ENCODE measurements at regions not wholly inside any gene's neighbourhood (a gene's known extent, or its start where the extent isn't known, plus 50 kb on each side); places are given as distances from the start of the nearest gene placed in this dataset.

DNA sequence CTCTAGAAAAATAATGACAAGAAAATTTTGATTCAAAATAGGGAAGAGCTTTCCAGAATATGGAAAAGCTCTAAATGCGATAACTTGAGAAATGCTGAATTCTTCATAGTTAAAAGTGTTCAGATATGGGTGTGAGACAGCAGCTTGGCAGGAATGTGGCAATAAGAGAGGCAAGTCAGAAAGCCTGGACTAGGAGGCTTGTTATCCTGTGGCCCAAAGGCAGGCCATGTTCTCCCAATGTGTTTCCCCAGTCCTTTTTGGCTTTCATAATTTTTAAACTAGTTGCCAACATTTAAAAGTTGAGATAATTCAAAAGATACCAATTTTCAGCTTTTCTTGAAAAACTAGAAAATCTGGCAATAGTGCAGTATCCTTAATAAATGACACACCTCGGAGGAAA is 366.3 kb upstream of the FANCL start:
- Mint-ChIP-seq H3K27ac (no peak overlapping the region), H3K9me3 (ENCODE audit: insufficient read depth) (no peaks in the 10 kb centered on the region), H3K4me3 (no peak overlapping the region), H3K27me3 (peaks cover 8% of the 10 kb centered on the region), H3K4me1 (no peaks in the 10 kb centered on the region)
- Histone ChIP-seq H3K9ac (ENCODE audit: low read length) (no peak overlapping the region), H4K20me1 (ENCODE audit: control insufficient read depth, insufficient read depth, low read length, poor library complexity, severe bottlenecking) (no peaks in the 10 kb centered on the region), H3K4me2 (replicated peaks; ENCODE audit: low read depth, low read length, poor library complexity, severe bottlenecking) (no peak overlapping the region), H3K27ac (ENCODE audit: low read length in 2 of 2) (no peak overlapping the region), H3K9me3 (ENCODE audit: control extremely low read depth in 1 of 3, control insufficient read depth in 2 of 3, insufficient read depth in 1 of 3, low read length in 2 of 3) (no peaks in the 10 kb centered on the region), H2AFZ (ENCODE audit: insufficient read depth, low read depth, low read length, poor library complexity, severe bottlenecking) (no peak overlapping the region), H3K79me2 (ENCODE audit: control insufficient read depth, insufficient read depth, low read length) (no peaks in the 10 kb centered on the region), H3K27me3 (replicated peaks in 1 of 4; ENCODE audit: control extremely low read depth in 1 of 4, control insufficient read depth in 3 of 4, insufficient read depth in 4 of 4, low read length in 3 of 4) (no peaks in the 10 kb centered on the region), H3K4me3 (ENCODE audit: control extremely low read depth in 1 of 5, extremely low read depth in 1 of 5, insufficient read depth in 1 of 5, low read depth in 2 of 5, low read length in 4 of 5) (no peak overlapping the region), H3K36me3 (replicated peaks in 1 of 2; ENCODE audit: control extremely low read depth in 1 of 2, control insufficient read depth in 1 of 2, extremely low read depth in 1 of 2, insufficient read depth in 2 of 2, low read length in 1 of 2) (no peaks in the 10 kb centered on the region), H3K4me1 (ENCODE audit: control insufficient read depth in 2 of 2, insufficient read depth in 2 of 2, low read length in 2 of 2) (no peaks in the 10 kb centered on the region)
- DNase-seq: no peak
- no peak for ATAC-seq (ENCODE audit: low read depth)
- intact Hi-C loops (cut with micrococcal nuclease): no loop called here
- TF ChIP-seq, protein P1, sequence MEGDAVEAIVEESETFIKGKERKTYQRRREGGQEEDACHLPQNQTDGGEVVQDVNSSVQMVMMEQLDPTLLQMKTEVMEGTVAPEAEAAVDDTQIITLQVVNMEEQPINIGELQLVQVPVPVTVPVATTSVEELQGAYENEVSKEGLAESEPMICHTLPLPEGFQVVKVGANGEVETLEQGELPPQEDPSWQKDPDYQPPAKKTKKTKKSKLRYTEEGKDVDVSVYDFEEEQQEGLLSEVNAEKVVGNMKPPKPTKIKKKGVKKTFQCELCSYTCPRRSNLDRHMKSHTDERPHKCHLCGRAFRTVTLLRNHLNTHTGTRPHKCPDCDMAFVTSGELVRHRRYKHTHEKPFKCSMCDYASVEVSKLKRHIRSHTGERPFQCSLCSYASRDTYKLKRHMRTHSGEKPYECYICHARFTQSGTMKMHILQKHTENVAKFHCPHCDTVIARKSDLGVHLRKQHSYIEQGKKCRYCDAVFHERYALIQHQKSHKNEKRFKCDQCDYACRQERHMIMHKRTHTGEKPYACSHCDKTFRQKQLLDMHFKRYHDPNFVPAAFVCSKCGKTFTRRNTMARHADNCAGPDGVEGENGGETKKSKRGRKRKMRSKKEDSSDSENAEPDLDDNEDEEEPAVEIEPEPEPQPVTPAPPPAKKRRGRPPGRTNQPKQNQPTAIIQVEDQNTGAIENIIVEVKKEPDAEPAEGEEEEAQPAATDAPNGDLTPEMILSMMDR (IDR thresholded peaks at IDR 0.05): no peak
- no peak for TF ChIP-seq EZH2 (IDR thresholded peaks at IDR 0.05; ENCODE audit: borderline replicate concordance, insufficient read depth, low read depth, low read length, poor library complexity, severe bottlenecking)
- CTCF ChIA-PET: no interaction called here
- WGBS (ENCODE audit: insufficient coverage): 100% methylated on average over 1 of the region's 2 CpGs
- POLR2A ChIA-PET: no interaction called here

GRCh38 chr2:58606799-58607198 is 365.7 kb upstream of the FANCL start:
- H2AFZ ChIP-seq (ENCODE audit: insufficient read depth, low read depth, low read length, poor library complexity, severe bottlenecking): no peak overlapping the region

More at GRCh38 chr2:58606799-58607198, 365.7 kb upstream of the FANCL start:
- Mint-ChIP-seq H3K27me3 (peaks cover 8% of the 10 kb centered on the region), H3K27ac (no peak overlapping the region), H3K9me3 (ENCODE audit: insufficient read depth) (no peaks in the 10 kb centered on the region), H3K4me1 (no peaks in the 10 kb centered on the region), H3K4me3 (no peak overlapping the region)
- no peaks in the 10 kb centered on the region for H3K79me2 ChIP-seq (ENCODE audit: control insufficient read depth, insufficient read depth, low read length)
- intact Hi-C loops (cut with micrococcal nuclease): no loop called here
- ATAC-seq (ENCODE audit: low read depth): no peak
- CTCF ChIA-PET: no interaction called here
- no peak overlapping the region for H3K4me2 ChIP-seq (replicated peaks; ENCODE audit: low read depth, low read length, poor library complexity, severe bottlenecking)
- no peak overlapping the region for H3K4me3 ChIP-seq (ENCODE audit: control extremely low read depth in 1 of 5, extremely low read depth in 1 of 5, insufficient read depth in 1 of 5, low read depth in 2 of 5, low read length in 4 of 5)
- H3K9me3 ChIP-seq (ENCODE audit: control extremely low read depth in 1 of 3, control insufficient read depth in 2 of 3, insufficient read depth in 1 of 3, low read length in 2 of 3): no peaks in the 10 kb centered on the region
- H4K20me1 ChIP-seq (ENCODE audit: control insufficient read depth, insufficient read depth, low read length, poor library complexity, severe bottlenecking): no peaks in the 10 kb centered on the region
- POLR2A ChIA-PET: no interaction called here
- H3K4me1 ChIP-seq (ENCODE audit: control insufficient read depth in 2 of 2, insufficient read depth in 2 of 2, low read length in 2 of 2): no peaks in the 10 kb centered on the region
- TF ChIP-seq, protein P1 (IDR thresholded peaks at IDR 0.05): no peak
- TF ChIP-seq EZH2 (IDR thresholded peaks at IDR 0.05; ENCODE audit: borderline replicate concordance, insufficient read depth, low read depth, low read length, poor library complexity, severe bottlenecking): no peak
- no peak overlapping the region for H3K9ac ChIP-seq (ENCODE audit: low read length)
- H3K27ac ChIP-seq (ENCODE audit: low read length in 2 of 2): no peak overlapping the region
- H3K27me3 ChIP-seq (replicated peaks in 1 of 4; ENCODE audit: control extremely low read depth in 1 of 4, control insufficient read depth in 3 of 4, insufficient read depth in 4 of 4, low read length in 3 of 4): no peaks in the 10 kb centered on the region
- DNase-seq: no peak
- no peaks in the 10 kb centered on the region for H3K36me3 ChIP-seq (replicated peaks in 1 of 2; ENCODE audit: control extremely low read depth in 1 of 2, control insufficient read depth in 1 of 2, extremely low read depth in 1 of 2, insufficient read depth in 2 of 2, low read length in 1 of 2)
